ENCODE measurements at regions not wholly inside any gene's neighbourhood (a gene's known extent, or its start where the extent isn't known, plus 50 kb on each side); places are given as distances from the start of the nearest gene placed in this dataset.

DNA sequence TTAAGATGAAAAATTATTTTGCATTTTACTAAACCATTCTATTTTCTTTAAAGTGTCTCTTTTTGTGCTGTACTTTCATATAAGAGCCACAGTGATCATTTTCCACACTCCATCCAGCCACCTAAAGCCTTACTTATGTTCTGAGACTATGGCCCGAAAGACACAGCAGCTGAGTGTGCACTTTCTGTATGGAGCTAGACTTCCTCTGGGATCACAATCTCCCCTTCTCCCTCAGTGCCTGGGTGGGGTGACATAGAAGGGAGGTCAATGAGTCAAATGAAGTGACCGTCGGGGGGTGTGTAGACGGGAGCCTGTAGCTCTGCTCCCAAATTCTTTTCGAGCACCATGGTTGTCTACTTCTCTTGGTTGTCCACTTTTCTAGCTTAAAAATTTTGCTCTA lies 97.8 kb upstream of the ARL4C start:
- DNase-seq (ENCODE audit: low spot score) = no peak

DNA sequence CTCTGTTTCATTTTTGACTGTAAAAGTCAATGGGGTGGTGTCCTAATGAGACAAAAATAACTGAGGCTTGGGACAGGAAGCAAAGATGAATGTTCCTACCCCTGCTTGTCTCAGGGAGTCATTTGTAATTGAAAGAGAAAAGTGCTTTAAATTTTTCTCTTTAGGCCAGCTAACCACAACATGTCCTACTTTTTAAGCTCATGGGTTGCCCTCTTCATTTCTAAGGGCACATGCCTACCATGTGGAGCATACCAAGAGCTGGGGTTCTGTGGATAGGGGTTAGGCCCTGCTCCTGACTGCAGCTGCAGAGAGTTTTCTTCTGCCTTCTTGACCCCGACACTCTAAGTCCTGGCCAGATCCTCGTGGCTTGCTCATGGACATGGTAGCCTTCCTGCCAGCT lies 96.8 kb upstream of the ARL4C start:
- no peak for DNase-seq (ENCODE audit: low spot score)

DNA sequence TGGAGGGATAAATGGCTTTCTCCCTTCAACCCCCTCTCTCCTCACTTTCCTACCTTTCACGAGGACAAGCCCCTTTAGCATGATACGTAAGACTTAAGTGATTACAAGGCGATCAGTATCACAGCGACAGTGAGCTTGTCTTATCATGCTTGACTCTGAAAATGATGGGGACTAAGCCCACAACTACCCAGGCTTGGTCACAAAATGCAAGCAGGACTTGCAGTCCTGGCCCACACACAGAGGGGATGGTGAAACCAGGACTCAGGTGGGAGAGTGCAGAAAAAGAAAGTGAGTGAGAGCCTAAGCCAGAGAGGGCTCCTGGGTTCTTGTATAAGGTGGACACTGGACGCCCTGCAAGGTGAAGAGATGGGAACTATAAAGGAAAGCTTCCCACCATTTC lies 95.7 kb upstream of the ARL4C start:
- DNase-seq (ENCODE audit: low spot score) = no peak

DNA sequence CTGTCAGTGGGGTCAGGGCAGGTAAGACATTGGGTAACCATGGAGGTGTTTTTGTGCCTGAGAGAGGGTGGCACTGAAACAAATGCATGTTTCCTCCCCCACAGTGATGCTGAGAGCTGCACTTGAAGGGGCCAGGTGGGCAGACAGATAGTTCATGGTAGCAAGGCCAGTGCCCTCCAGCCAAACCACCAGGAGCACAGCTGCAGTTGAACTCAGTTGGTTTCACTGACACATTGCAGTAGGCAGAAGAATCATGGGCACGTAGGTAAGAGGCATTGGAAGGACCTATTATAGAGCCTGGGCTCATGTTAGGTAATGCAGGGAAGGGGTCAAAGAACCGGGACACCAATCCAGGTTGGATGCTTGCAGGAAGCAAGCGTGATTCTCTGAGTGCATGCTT lies 93.2 kb upstream of the ARL4C start:
- no peak for DNase-seq (ENCODE audit: low spot score)

DNA sequence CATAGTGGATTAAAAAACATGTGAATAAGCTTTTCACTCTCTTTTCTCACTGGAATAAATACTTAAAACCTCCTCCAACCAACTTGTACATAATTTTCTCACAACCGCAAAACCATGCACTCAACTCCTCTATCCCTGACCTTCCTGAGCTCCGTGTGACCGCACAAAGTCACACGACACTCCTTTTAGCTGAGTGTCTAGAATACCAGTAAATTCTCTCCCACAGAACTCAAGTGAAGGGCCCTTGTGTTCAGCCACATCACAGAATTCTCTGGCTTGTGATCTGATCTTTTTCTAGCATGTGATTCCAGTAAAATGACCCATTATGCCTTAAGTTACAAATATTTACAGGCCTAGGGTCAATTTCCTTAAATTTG lies 91.2 kb upstream of the ARL4C start:
- DNase-seq (ENCODE audit: low spot score) = peak; percentile 92

DNA sequence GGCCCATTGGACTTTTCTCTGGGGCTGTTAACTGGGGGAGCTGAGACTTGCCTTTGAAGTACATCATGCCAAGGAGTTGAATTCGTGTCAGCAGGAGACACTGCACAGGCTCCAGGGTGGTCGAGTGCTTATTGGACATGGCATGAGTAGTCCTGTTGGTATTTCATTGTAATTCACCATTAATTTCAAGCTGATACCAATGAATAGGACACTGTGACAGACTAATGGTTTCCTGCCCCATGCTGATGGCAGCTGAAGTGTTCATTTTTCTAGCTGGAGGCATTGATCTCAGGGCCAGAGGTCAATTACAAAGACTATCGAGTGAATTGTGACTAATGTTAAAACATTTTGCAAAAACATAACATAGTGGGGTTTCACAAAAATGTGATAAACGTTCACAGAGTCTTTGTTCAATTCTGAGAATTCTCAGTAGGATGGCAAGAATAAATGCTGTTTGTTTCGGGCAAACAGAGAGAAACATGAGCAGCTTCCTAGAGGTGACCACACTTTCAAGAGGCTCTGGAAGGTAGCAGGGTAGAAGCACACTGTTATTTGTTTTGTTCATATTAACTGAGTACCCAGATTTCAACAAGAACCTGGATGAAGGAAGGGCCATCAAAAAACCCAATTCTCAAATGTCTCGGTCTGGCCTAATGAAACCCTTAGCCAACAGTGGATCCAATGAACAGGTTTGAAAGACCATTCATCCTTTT lies 90.6 kb upstream of the ARL4C start:
- peak; percentile 91 for DNase-seq (ENCODE audit: low spot score)

DNA sequence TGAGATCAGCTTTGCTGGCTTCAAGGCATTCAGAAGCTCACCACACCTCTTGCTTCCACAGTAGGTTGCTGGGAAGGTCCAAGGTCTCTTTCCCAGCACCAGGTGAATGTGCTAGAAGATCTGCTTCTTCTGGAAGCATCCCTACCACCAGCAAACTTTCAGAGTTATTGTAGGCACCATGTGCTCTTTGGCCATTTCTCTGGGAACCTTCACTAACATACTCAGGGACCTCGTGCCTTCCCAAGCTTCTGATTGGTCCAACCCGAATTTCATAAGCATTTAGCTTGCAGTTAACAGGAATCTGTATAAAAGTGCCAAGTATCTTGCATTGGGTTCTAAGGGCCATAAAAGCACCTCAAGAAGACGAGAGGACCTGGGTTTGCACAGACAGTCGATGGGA lies 86.5 kb upstream of the ARL4C start:
- no peak for DNase-seq (ENCODE audit: low spot score)

DNA sequence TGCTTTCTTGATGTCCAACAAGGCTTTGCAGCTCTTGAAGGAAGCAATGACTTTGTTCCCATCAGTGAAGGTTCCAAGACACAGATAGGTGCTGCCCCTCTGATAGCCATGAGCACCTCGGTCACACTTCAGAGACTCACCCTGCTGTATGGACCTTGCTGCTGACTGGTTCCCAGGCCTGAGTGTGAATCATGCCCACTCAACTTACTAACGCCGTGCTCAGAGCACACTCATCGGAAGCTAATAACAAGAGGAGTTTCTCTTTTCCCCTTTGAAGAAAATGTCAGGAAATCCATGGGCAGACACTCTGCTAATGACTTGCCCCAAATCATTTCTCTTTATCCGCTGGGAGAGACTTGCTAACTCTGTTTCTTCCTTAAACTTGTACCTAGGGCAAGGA lies 83.8 kb upstream of the ARL4C start:
- DNase-seq (ENCODE audit: low spot score) = no peak

DNA sequence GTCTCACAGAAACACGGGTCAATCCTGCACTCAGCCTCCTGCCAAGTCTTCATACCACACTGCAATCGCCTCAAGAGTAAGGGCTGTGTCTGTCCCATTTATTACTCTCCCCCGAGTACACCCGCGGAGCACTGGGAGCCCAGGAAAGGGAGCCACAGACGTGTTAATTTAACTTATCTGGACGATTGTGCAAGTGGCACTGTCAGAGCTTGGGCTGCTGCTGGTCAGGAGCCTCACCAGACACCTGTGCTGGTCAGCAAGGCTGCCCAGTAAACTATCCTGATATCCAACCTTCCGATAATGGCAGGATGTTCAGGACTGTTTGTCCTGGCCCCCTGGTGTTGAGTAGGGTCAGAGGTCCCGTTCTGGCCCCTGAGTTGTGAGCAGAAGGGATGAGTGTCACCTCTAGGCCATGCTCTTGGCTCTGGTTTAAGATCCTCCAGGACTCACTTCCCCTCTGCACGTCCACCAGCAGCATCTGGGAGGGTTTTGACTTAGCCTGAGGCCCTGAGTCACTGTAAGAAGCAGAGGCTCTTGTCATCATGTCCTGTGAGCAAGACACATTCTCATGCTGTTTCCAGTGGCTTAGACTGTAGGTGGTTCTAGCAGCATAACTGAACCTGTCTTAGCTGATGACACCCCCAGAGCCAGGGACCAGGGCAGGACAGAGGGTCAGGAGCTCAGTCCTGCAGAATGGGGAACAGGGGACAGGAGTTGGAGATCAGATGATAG lies 82.5 kb upstream of the ARL4C start:
- no peak for DNase-seq (ENCODE audit: low spot score)

DNA sequence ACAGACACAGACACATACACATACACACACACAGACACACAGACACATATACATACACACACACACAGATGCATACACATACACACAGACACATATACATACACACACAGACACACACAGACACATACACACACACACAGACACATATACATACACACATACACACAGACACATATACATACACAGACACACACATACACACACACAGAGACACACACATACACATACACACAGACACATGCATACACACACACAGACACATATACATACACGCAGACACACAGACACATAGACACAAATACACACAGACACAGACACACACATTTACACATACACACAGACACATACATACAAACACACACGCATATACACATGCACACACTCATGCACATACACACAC lies 81.5 kb upstream of the ARL4C start:
- DNase-seq (ENCODE audit: low spot score) = no peak

DNA sequence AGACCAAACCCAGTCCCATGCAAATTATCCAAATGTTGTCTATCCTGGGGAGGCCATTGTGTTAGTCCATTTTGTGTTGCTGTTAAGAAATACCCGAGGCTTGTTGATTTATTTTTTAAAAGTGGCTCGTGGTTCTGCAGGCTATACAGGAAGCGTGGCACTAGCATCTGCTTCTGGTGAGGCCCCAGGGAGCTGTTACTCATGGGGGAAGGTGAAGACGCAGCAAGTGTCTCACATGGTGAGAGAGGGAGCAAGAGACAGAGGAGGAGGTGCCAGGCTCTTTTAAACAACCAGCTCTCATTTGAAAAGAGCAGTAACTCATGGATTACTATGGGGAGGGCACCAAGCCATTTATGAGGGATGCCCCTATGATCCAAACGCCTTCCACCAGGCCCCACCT lies 80.3 kb upstream of the ARL4C start:
- no peak for DNase-seq (ENCODE audit: low spot score)

DNA sequence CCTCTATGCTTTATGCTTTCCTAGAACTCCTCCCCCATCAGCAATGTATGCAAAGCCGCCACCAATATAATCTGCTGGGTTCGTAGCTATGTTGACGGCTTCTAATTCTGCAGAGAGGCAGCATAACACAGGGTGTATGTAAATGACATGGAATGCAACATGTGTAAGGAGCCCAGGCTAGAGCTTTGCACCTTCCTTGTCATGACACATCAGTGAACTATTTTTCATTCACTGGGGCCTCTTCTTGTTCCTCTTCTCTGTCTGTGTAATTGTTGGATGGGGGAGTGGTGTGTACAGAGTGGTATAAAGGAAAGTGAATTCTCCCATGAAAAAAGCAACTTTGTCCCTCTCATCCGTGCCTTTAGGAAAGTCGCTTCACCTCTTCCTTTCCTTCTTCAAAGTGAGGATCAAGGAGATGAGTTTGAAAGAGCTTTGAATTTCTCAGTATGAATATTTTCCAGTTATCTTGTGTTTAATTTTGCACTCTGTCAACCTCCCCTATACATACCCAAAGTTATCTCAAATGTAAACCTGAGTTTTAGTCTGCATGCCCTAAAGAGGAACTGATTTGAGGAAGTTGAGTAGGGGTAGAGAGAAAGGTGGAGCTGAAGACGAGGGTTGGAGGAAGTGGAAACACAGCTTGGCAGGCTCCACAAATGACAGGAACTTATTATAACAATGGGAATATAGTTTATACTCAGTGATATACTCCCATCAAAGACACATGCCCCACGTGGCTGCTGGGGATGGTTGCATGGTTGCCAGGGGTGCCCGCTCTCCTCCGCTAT lies 74.9 kb upstream of the ARL4C start:
- DNase-seq (ENCODE audit: low spot score) = no peak

DNA sequence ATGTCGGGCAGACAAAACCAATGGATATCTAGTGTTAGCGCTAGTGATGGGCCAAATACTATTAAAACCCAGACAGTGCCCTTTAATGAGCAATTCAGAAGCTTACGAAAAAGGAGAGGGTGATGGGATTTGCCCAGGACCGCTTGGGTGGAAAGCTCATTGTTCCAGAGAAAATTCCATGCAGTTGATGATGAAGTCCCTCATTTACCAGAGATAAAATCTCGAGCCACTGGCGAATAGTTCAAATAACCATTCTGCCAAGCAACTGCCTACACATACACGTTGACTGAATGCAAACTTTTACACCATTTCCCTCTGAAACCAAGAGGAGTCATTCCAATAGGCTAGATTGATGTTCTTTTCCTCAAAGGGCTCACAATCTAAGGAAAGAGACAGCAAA lies 73.6 kb upstream of the ARL4C start:
- no peak for DNase-seq (ENCODE audit: low spot score)

DNA sequence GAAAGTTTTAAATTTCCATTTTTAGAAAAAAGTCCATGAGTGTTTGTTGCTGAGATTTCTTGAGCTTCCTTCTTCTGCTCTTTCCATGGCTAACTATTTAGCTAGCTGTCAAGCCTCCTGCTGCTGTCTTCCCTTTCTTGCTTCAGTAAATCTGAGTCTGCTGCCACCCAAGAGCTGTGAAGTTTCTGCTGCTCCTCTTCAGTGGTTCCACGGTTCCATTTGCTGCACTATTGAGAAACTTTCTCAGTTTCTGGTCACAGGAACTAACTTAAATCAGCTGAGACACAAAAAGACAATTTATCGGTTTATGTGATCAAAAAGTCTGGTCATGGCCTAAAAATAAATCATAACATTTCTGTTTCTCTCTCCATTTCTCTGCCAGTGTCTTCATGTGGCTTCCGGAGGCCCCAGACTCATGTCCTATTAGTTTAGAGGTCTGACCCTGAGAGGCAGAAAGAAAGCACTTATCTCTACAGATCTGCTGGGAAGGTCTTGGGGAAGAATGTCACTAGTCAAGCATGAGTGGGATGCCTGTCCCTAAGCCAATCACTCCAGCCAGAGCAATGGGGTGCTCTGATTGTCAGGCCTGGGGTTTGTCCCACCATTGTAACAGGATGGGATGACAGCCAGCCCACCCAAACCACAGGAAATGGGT lies 73.0 kb upstream of the ARL4C start:
- no peak for DNase-seq (ENCODE audit: low spot score)

DNA sequence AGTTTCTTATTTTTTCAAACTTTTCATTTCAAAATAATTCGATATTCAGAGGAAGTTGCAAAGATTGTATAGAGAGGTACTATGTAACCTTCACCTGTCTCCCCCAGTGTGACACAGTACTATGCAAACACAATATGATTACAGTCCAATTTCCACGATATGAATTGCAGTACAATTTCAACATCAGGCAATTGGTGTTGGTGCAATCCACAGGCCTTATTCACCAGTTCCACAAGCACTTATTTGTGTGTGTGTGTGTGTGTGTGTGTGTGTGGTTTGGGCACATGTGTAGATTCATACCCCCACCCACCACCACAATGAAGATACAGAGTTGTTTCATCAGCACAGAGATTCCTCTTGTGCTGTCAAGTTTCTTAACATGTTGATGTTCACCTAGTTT lies 69.7 kb upstream of the ARL4C start:
- no peak for DNase-seq (ENCODE audit: low spot score)

DNA sequence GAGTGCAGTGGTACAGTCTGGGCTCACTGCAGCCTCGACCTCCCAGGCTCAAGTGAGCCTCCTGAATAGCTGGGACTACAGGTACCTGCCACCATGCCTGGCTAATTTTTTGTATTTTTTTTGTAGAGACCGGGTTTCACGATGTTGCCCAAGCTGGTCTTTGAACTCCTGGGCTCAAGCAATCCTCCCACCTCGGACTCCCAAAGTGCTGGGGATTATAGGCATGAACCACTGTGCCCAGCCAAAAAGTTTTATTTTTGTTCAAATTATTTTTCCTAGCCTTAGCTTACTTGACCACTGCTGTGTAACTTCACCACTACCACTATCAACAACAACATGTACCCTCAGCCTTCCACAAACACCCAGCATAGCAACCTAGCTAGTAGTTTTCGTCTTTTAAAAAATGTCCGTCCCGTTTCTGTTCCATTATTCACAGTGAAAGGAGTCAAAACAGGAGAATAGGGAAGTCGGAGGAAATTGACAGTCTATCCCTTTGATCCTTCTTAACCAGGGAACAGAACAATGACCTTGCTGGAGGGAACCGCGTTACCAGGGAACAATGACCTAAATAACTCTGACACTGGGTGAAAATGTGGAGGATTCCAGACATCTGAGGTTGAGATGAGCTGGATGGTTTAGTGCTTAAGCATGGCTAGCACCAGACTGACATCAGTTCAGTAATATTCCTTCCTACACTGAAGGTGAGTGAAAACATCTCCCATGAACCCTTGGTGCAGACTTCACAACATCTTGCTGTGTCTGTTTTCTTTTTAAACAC lies 69.2 kb upstream of the ARL4C start:
- no peak for DNase-seq (ENCODE audit: low spot score)

DNA sequence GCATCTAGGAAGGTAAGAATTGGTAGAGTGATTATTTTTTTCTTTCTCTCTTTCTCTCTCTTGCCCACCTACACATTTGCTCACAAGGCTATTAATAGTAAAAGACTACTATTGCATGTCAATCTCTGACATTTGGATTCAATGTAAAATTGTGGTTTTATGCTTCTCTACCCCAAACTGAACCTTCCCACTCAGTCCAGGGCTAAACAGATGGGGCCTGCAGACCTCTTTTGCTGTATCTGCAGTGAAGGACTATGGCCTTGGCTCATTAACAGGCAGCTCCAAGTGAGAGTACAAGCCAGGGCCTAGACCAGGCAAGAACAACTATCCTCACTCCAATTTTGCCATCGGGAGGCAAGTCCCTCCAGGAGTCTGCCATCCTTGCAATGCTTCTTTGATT lies 68.3 kb upstream of the ARL4C start:
- DNase-seq (ENCODE audit: low spot score) = no peak

DNA sequence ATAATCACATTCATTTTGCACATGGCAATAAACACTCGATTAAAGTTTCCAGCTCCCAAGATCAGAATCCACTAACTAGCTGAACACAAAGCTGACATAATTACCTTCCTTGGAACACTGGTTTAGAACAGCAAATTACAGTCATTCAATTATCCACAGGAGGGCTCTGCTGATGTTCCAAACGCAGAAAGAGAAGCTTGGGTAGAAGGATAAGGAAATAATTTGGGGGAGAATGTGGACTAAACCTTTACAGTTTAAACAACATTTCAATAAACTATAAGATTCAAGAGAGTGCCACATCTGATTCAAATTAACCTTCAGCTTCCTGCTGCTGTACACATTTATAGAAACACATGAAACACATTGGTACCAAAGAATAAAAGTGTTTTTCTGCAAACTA lies 67.8 kb upstream of the ARL4C start:
- DNase-seq (ENCODE audit: low spot score) = no peak

DNA sequence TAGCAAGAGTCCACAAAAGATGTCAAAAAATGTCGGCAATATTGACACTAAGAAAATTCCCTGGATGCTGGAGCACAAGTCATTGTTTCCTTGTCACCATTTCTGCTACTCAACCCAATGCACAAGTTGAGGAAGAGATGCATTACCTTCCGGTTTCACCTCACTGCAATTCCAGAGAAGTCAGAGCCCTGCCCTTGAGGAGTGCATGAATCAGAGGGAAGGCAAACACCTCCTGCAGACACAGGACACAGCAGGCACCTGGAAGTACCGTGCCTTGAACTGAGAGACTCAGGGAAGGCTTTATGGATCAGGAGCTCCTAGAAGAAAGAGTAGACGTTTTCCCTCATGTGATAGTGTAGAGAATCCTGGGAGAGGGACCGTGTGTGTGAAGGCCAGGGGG lies 62.7 kb upstream of the ARL4C start:
- no peak for DNase-seq (ENCODE audit: low spot score)

DNA sequence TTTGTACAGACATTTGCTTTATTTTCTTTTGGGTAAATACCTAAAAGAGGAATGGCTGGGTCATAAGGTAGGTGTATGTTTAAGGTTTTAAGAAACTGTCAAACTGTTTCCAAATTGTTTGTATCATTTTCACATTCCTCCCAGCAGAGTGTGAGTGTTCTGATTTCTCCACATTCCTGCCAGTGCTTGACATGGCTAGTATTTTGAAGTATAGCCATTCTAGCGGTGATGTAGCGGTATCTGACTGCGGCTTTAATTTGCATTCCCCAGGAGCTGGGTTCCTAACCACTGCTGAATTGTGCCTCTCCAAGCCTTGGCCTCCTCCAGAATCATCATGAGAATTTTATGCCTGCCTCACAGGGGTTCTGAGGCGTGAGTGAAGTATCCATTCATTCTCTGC lies 61.8 kb upstream of the ARL4C start:
- no peak for DNase-seq (ENCODE audit: low spot score)

DNA sequence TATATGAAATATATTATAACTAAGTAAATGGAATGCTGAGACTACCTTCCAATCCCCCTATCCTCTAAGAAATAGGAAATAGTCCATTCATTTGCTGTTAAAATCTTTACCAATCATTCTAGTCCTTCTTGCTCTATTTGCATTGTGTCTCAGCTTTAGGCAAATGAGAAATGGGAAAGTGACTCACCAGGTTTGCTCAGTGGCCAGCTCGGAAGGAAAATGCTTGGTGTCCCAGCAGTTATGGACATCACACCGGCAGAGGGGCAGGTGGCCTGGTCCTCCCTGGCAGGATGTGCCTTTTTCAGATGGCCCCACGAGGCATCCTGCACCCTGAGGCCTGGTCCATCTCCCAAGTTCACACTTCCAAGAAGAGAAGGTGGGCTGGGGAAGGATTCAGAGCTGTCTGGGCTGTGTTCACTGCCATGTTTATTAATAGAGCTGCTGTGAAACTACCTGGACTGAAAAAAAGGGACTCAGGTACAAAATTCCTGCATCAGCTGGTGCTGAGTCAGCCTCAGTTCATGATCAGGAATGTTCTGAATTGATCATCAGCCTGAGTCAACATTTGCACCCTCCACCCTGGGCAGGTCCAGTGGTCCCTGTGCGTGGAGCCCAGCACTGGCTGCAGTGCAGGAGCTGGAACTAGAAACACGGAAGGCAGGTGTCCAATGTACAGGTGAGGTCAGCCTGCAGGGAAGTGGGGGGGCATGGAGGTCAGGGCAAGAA lies 60.1 kb upstream of the ARL4C start:
- no peak for DNase-seq (ENCODE audit: low spot score)
